ENCODE measurements at regions not wholly inside any gene's neighbourhood (a gene's known extent, or its start where the extent isn't known, plus 50 kb on each side); places are given as distances from the start of the nearest gene placed in this dataset.

GRCh38 chr2:10235099-10235908, 67.4 kb upstream of the HPCAL1 start:
- peaks cover 16% of the 10 kb centered on the region for H3K4me1 ChIP-seq
- ATAC-seq (no peak), DNase-seq (peak; percentile 38)
- intact Hi-C loops (cut with DNase I): no loop called here
- no peak overlapping the region for H3K27ac ChIP-seq
- TF ChIP-seq, protein P1, sequence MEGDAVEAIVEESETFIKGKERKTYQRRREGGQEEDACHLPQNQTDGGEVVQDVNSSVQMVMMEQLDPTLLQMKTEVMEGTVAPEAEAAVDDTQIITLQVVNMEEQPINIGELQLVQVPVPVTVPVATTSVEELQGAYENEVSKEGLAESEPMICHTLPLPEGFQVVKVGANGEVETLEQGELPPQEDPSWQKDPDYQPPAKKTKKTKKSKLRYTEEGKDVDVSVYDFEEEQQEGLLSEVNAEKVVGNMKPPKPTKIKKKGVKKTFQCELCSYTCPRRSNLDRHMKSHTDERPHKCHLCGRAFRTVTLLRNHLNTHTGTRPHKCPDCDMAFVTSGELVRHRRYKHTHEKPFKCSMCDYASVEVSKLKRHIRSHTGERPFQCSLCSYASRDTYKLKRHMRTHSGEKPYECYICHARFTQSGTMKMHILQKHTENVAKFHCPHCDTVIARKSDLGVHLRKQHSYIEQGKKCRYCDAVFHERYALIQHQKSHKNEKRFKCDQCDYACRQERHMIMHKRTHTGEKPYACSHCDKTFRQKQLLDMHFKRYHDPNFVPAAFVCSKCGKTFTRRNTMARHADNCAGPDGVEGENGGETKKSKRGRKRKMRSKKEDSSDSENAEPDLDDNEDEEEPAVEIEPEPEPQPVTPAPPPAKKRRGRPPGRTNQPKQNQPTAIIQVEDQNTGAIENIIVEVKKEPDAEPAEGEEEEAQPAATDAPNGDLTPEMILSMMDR (IDR thresholded peaks at IDR 0.05): no peak
- no peak overlapping the region for H3K4me3 ChIP-seq
- H3K36me3 ChIP-seq: no peaks in the 10 kb centered on the region
- H3K27me3 ChIP-seq (ENCODE audit: low read depth): no peaks in the 10 kb centered on the region
- no peaks in the 10 kb centered on the region for H3K9me3 ChIP-seq

DNA sequence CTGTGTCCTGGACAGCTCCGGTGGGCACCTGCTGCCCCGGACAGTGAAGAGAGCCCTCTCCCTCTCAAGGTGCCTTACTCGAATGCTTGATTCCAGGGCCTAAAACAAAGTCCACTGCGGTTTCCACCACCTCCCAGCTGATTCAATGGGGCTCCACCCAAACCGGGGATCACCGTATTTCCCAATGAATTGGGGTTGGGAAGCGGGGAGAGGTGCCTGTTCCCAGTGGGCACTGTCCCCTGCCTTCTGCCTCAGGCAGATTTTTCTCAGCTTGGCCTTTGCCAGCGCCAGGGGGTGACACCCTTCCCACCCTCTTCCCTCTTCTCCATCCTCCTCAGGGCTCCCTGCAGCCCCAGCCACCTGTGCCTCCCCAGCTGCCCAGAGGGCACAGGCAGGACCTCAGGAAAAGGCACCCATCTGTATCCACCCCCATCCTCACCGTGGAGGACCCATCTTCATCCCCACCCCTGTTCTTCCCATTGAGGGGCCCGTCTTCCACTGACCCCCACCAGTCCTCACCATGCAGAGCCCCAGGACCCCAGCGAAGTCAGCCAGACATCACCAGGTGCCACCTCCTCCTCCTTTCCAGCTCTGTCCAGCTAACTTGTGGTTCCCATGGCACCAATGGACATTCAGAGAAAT, 66.7 kb upstream of the HPCAL1 start:
- Histone ChIP-seq H3K27me3 (ENCODE audit: low read depth) (no peaks in the 10 kb centered on the region), H3K4me3 (no peak overlapping the region), H3K4me1 (peaks cover 16% of the 10 kb centered on the region), H3K9me3 (no peaks in the 10 kb centered on the region), H3K27ac (no peak overlapping the region), H3K36me3 (no peaks in the 10 kb centered on the region)
- ATAC-seq (no peak), DNase-seq (peak; percentile 9)
- intact Hi-C loops (cut with DNase I): no loop called here
- TF ChIP-seq, protein P1 (IDR thresholded peaks at IDR 0.05): no peak

- H3K27ac ChIP-seq: peak overlapping the region; percentile 36
- intact Hi-C loops (cut with DNase I): no loop called here
- TF ChIP-seq, protein P1 (IDR thresholded peaks at IDR 0.05): no peak
- no peaks in the 10 kb centered on the region for H3K36me3 ChIP-seq
- DNase-seq (peak; percentile 22), ATAC-seq (no peak)
- peaks cover 16% of the 10 kb centered on the region for H3K4me1 ChIP-seq
- H3K27me3 ChIP-seq (ENCODE audit: low read depth): no peaks in the 10 kb centered on the region
- no peak overlapping the region for H3K4me3 ChIP-seq
- H3K9me3 ChIP-seq: no peaks in the 10 kb centered on the region
Observed at GRCh38 chr2:10236571-10237391, 65.9 kb upstream of the HPCAL1 start.

DNA sequence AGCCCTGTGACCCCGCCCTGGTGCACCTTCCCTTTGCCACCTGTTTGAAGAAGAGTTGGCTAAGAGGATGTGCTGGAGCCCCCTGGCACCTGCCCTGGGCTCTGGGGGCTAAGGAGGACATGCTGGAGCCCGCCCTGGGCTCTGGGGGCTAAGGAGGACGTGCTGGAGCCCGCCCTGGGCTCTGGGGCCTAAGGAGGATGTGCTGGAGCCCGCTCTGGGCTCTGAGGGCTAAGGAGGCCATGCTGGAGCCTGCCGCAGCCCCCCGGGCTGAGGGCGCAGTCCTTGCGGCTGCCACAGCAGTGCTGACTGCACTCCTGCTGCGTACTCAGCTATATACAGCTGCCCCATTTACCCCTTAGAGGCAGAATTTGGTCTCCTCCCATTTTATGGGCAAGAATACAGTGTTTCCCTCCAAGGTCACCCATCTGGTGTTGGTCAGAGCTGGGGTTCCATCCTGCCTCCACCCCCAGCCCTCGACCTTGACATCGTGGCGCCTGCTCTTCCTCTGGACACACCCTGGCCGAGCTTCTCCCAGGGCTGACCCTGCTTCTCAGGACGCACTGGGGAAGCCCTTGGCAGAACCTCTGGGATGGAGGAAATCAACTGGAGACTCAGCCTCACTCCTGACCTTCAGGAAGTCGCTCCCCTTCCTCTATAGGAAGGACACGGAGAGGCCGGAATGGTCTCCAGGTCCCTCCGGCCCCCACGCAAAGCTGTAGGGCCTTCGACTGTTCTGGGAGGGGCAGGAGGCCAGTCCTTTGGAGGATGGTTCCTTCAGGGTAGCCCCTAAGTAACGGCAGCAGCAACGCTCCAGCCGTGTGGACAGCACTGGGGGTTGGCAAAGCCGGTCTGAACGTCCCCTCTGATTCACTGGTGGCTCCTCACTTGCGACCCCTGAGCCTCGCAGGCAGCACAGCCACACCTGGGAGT, 65.0 kb upstream of the HPCAL1 start:
- Histone ChIP-seq H3K4me1 (peaks cover 16% of the 10 kb centered on the region), H3K27me3 (ENCODE audit: low read depth) (no peaks in the 10 kb centered on the region), H3K9me3 (no peaks in the 10 kb centered on the region), H3K27ac (peak overlapping the region; percentile 36), H3K4me3 (no peak overlapping the region), H3K36me3 (no peaks in the 10 kb centered on the region)
- DNase-seq (peak; percentile 28), ATAC-seq (no peak)
- TF ChIP-seq, protein P1 (IDR thresholded peaks at IDR 0.05): no peak
- intact Hi-C loops (cut with DNase I): no loop called here

DNA sequence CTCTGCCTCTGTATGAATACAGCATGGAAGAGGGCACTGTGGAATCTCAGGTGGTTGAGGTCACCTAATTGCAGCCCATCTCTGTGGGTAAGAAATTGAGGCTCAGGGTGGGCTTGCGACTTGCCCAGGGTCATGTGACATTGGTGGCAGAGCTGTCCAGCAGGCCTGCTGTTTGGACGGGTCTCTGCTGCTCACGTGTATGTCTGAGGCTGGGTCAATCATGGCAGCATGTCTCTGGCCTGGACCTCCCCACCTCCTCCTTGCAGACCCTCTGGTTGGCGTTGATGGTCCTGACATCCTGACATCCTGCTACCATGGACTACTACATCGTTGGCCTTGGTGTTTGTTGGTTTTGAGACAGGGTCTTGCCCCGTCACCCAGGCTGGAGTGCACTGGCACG, 64.3 kb upstream of the HPCAL1 start:
- H3K9me3 ChIP-seq: no peaks in the 10 kb centered on the region

More for the DNA sequence above, 64.3 kb upstream of the HPCAL1 start:
- Histone ChIP-seq H3K27ac (no peak overlapping the region), H3K4me3 (no peak overlapping the region), H3K27me3 (ENCODE audit: low read depth) (no peaks in the 10 kb centered on the region), H3K4me1 (peaks cover 16% of the 10 kb centered on the region), H3K36me3 (no peaks in the 10 kb centered on the region)
- intact Hi-C loops (cut with DNase I): no loop called here
- TF ChIP-seq, protein P1 (IDR thresholded peaks at IDR 0.05): no peak
- DNase-seq (peak; percentile 14), ATAC-seq (no peak)
